ENCODE measurements at regions not wholly inside any gene's neighbourhood (a gene's known extent, or its start where the extent isn't known, plus 50 kb on each side); places are given as distances from the start of the nearest gene placed in this dataset.

DNA sequence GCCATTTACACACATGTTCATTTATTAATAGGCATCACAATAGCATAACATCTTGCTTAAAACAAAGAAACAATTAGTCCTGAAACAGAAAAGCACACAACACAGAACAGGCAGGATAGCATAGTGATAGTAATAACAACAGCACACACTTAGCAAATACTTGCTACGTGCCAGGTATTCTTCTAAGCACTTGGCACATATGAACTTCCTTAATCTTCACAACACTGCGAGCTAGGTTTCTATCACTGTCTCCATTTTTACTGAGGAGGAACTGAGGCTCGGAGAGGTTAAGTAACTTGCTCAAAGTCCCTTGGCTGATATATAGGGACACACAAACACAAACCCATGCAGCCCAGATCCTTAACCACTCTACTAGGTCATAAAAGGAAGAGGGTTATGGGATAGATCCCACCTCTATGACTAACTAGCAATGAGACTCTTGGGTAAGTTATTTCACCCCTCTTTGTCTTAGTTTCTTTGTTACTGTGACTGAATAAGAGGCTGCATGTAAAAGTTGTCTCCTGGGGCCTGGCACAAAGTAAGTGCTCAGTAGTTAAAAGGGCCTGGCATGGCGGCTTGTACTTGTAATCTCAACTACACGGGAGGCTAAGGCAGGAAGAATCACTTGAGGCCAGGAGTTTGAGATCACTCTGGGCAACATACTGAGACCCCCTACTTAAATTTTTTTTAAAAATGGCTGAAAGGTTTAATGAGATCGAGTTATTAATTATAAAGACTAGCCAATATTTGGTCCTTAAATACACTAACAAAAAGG lies 181.0 kb upstream of the RHOBTB1 start:
- Mint-ChIP-seq H3K27me3 (ENCODE audit: low read depth) (no peaks in the 10 kb centered on the region), H3K27ac (no peak overlapping the region), H3K4me3 (no peak overlapping the region), H3K9me3 (ENCODE audit: insufficient read depth) (no peaks in the 10 kb centered on the region), H3K36me3 (ENCODE audit: low read depth) (no peaks in the 10 kb centered on the region), H3K4me1 (ENCODE audit: low read depth) (peaks cover 12% of the 10 kb centered on the region)
- CTCF ChIA-PET = no interaction called here
- ATAC-seq (no peak), DNase-seq (no peak)
- POLR2A ChIA-PET = no interaction called here

DNA sequence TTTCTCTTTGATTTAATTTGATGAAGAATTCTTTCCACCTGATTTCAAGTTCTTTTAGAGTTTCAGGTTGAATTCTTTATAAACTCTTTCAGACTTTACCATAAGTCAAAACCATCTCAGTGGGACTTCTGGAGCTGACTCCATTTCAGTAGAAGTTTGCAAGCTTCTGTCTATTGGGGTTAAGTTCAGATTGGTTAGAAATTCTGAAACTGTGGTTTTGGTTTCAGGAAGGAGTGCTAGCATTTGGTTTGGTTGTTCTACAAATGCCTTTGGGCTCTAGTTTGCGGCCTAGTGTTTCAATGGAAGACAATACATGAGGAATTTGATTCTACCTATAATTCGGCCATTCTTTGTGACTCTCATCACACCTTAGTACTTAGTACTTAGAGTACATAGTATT lies 176.8 kb upstream of the RHOBTB1 start:
- H3K27me3 Mint-ChIP-seq (ENCODE audit: low read depth) = no peaks in the 10 kb centered on the region
- no peak overlapping the region for H3K4me3 Mint-ChIP-seq
- ChIA-PET POLR2A (no interaction called here), CTCF (no interaction called here)
- peaks cover 11% of the 10 kb centered on the region for H3K4me1 Mint-ChIP-seq (ENCODE audit: low read depth)
- ATAC-seq (no peak), DNase-seq (no peak)
- no peaks in the 10 kb centered on the region for H3K9me3 Mint-ChIP-seq (ENCODE audit: insufficient read depth)
- H3K27ac Mint-ChIP-seq = no peak overlapping the region
- no peaks in the 10 kb centered on the region for H3K36me3 Mint-ChIP-seq (ENCODE audit: low read depth)

DNA sequence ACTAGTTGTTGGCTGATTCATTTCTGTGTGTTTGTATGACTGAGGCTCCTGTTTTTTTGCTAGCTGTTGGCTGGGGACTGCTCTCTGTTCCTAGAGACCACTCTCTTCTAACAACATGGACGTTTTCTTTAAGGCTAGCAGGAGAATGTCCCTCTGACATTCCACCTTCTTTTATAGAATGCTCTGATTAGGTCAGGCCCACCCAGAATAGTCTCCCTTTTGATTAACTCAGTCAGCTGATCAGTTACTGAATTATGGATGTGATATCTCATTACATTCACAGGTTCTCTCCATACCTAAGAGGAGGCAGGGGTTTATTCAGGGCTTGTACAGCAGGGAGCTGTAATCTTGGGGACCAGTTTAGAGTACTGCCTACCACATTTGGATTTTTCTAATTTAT lies 175.6 kb upstream of the RHOBTB1 start:
- H3K27me3 Mint-ChIP-seq (ENCODE audit: low read depth) = no peaks in the 10 kb centered on the region
- ATAC-seq (no peak), DNase-seq (no peak)
- peaks cover 7% of the 10 kb centered on the region for H3K4me1 Mint-ChIP-seq (ENCODE audit: low read depth)
- ChIA-PET CTCF (no interaction called here), POLR2A (no interaction called here)
- H3K27ac Mint-ChIP-seq = no peak overlapping the region
- no peak overlapping the region for H3K4me3 Mint-ChIP-seq
- H3K9me3 Mint-ChIP-seq (ENCODE audit: insufficient read depth) = no peaks in the 10 kb centered on the region
- H3K36me3 Mint-ChIP-seq (ENCODE audit: low read depth) = no peaks in the 10 kb centered on the region

DNA sequence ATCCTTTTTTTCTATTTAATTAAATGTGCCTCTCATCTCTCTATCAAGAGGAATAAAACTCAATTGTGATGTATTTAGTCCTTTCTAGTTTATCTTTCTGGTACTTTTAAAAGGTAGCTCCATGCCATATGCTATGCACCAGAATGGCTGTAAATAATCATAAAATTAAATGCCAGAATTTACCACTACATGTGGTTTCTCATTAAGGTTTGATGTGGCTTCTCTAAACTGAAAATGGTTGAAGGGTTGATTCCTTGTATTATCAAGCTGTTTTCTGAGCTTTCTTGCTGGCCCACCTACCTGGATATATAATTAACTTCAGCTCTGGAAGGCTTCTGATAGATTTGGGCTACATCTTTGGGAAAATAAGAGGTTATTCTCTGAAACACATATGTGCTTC lies 171.9 kb upstream of the RHOBTB1 start:
- H3K36me3 Mint-ChIP-seq (ENCODE audit: low read depth) = no peaks in the 10 kb centered on the region
- CTCF ChIA-PET = no interaction called here
- H3K27me3 Mint-ChIP-seq (ENCODE audit: low read depth) = peaks cover 2% of the 10 kb centered on the region
- POLR2A ChIA-PET = no interaction called here
- peaks cover 2% of the 10 kb centered on the region for H3K4me1 Mint-ChIP-seq (ENCODE audit: low read depth)
- no peak overlapping the region for H3K4me3 Mint-ChIP-seq
- ATAC-seq = no peak
- no peak overlapping the region for H3K27ac Mint-ChIP-seq
- no peak for DNase-seq
- H3K9me3 Mint-ChIP-seq (ENCODE audit: insufficient read depth) = no peaks in the 10 kb centered on the region

DNA sequence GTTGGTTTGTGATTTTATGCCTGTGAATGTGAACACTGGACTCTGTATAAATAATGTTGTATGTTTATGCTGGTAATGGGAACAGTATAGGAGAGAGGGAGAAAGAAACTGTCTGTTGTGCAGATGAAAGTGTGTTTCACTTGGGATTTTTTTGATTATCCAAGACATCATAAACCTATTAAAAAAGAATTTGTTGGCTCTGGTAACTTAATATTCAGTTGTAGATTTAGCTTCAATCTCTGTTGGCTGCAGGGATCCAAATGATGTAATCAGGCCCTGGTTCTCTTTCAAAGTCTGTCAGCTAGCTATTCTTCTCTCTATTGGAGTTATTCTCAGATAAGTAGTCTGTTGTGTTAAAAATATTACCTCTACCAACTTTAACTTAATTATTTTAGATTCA lies 168.8 kb upstream of the RHOBTB1 start:
- no peak for DNase-seq
- POLR2A ChIA-PET = no interaction called here
- CTCF ChIA-PET = no interaction called here
- H3K4me3 Mint-ChIP-seq = no peak overlapping the region
- no peaks in the 10 kb centered on the region for H3K4me1 Mint-ChIP-seq (ENCODE audit: low read depth)
- ATAC-seq = no peak
- H3K27me3 Mint-ChIP-seq (ENCODE audit: low read depth) = peaks cover 2% of the 10 kb centered on the region
- H3K36me3 Mint-ChIP-seq (ENCODE audit: low read depth) = no peaks in the 10 kb centered on the region
- H3K27ac Mint-ChIP-seq = no peak overlapping the region
- no peaks in the 10 kb centered on the region for H3K9me3 Mint-ChIP-seq (ENCODE audit: insufficient read depth)

DNA sequence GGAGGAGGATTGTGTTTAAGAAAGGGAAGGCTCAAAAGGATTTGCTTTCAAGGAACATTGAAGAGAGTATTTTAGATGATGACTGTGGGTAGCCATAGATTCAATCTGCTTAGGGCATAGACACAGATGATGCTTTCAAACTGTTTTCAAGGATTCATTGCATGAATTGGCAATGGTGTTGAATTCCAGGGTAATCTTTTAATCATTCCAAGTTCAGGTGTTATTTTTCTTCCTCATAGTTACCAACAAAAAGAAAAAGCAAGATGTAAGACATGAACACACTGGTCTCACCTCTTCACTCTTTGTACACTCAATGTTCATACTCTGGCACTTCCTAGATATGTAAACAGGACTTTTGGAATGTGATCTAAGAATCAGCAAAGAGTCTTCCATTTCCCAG lies 167.0 kb upstream of the RHOBTB1 start:
- ChIA-PET CTCF (no interaction called here), POLR2A (no interaction called here)
- no peak for ATAC-seq
- H3K4me1 Mint-ChIP-seq (ENCODE audit: low read depth) = no peaks in the 10 kb centered on the region
- no peaks in the 10 kb centered on the region for H3K9me3 Mint-ChIP-seq (ENCODE audit: insufficient read depth)
- H3K27me3 Mint-ChIP-seq (ENCODE audit: low read depth) = peaks cover 2% of the 10 kb centered on the region
- no peaks in the 10 kb centered on the region for H3K36me3 Mint-ChIP-seq (ENCODE audit: low read depth)
- H3K27ac Mint-ChIP-seq = no peak overlapping the region
- no peak for DNase-seq
- no peak overlapping the region for H3K4me3 Mint-ChIP-seq

DNA sequence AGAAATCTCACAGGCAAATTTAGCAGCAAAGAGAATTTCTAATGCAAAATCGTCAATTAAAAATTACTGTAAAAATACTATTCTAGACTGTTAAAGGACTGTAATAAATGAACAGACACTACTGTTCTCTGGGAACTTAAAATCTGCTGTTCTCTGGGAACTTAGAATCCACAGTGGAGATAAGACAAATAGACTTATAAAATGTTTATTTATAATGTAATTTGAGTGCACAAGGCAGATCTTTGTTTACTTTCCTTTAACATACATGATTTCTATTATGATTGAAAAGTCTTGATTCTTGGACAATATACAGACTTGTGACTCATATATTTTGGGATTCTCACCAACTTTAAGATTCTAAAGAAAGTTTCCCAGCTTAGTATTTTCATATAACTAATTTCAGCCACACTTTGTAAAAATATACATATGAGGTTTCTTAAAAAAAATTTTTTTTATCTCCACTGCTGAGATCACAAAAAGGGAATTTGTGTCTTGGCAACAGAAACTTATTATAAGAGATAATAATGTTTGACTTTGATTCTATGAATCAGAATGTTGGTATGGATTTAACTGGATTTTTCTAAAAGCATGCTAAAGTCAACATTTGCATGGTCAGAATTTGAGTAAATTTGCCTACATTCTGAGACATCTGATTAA lies 166.3 kb upstream of the RHOBTB1 start:
- no peak overlapping the region for H3K27ac Mint-ChIP-seq
- ChIA-PET CTCF (no interaction called here), POLR2A (no interaction called here)
- DNase-seq (no peak), ATAC-seq (no peak)
- H3K36me3 Mint-ChIP-seq (ENCODE audit: low read depth) = no peaks in the 10 kb centered on the region
- peaks cover 2% of the 10 kb centered on the region for H3K27me3 Mint-ChIP-seq (ENCODE audit: low read depth)
- no peak overlapping the region for H3K4me3 Mint-ChIP-seq
- H3K9me3 Mint-ChIP-seq (ENCODE audit: insufficient read depth) = no peaks in the 10 kb centered on the region
- no peaks in the 10 kb centered on the region for H3K4me1 Mint-ChIP-seq (ENCODE audit: low read depth)

DNA sequence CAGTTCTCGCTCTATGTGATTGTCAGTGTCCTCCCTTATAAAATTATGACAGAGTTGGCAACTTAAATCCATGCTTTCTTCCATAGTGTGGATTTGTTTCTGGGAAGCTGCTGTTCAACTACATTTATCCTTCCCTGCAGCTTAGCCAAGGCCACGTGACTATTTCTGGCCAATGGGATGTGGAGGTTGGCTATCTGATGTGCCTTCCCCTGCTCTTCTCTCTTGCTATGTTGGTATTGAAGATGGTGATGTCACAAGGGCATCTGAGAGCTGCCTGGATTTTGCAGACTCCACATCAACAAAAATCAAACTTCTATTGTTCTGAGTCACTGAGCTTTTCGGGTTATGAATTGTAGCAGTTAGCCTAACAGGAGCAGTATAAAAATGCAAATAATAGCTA lies 164.9 kb upstream of the RHOBTB1 start:
- Mint-ChIP-seq H3K9me3 (ENCODE audit: insufficient read depth) (no peaks in the 10 kb centered on the region), H3K4me3 (no peak overlapping the region), H3K4me1 (ENCODE audit: low read depth) (no peaks in the 10 kb centered on the region), H3K27me3 (ENCODE audit: low read depth) (peaks cover 2% of the 10 kb centered on the region), H3K36me3 (ENCODE audit: low read depth) (no peaks in the 10 kb centered on the region), H3K27ac (no peak overlapping the region)
- DNase-seq = no peak
- CTCF ChIA-PET = no interaction called here
- no peak for ATAC-seq
- POLR2A ChIA-PET = no interaction called here

DNA sequence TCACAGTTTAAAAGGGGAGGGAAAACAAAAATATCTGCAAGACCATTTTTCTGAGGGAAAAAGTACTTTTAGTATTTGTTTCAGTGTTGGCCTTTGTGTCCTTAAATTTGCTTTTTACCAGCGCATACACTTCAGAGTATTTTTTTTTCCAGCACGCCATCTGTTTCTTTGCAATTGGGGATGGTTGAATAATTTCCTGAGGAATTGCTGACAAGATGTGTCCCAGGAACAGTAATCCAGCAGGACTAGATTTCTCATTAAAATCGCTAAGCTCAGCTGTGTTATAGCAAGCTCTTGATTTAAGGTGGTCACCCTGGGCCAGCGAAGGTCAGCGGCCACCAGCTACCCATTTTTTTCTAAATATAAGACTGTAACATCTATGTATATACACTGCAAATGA lies 156.9 kb upstream of the RHOBTB1 start:
- CTCF ChIA-PET = no interaction called here
- H3K9me3 Mint-ChIP-seq (ENCODE audit: insufficient read depth) = no peaks in the 10 kb centered on the region
- POLR2A ChIA-PET = no interaction called here
- no peaks in the 10 kb centered on the region for H3K36me3 Mint-ChIP-seq (ENCODE audit: low read depth)
- no peak for DNase-seq
- H3K27ac Mint-ChIP-seq = no peak overlapping the region
- peaks cover 3% of the 10 kb centered on the region for H3K27me3 Mint-ChIP-seq (ENCODE audit: low read depth)
- peaks cover 3% of the 10 kb centered on the region for H3K4me1 Mint-ChIP-seq (ENCODE audit: low read depth)
- no peak for ATAC-seq
- H3K4me3 Mint-ChIP-seq = no peak overlapping the region

DNA sequence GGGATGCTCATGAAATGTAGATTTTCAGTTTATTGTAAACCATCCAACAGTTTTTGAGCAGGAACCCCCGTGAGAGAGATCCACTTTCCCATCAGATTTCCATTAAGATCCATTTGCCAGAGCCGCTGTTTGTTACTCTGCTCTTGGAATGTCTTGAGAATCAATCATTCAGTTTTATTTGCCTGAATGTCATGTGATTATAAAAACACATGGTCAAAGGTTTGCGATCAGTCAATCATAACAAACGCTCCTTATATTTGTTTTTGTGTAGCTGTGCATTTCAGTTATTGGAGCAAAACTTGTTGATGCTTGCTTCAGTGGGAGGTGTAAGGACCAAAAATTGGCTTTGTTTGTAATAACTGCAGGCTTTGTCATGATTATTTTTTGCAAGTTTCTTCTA lies 155.8 kb upstream of the RHOBTB1 start:
- Mint-ChIP-seq H3K4me3 (no peak overlapping the region), H3K27me3 (ENCODE audit: low read depth) (peaks cover 6% of the 10 kb centered on the region), H3K9me3 (ENCODE audit: insufficient read depth) (no peaks in the 10 kb centered on the region), H3K36me3 (ENCODE audit: low read depth) (no peaks in the 10 kb centered on the region), H3K4me1 (ENCODE audit: low read depth) (peaks cover 3% of the 10 kb centered on the region), H3K27ac (no peak overlapping the region)
- POLR2A ChIA-PET = no interaction called here
- CTCF ChIA-PET = no interaction called here
- ATAC-seq (no peak), DNase-seq (no peak)

DNA sequence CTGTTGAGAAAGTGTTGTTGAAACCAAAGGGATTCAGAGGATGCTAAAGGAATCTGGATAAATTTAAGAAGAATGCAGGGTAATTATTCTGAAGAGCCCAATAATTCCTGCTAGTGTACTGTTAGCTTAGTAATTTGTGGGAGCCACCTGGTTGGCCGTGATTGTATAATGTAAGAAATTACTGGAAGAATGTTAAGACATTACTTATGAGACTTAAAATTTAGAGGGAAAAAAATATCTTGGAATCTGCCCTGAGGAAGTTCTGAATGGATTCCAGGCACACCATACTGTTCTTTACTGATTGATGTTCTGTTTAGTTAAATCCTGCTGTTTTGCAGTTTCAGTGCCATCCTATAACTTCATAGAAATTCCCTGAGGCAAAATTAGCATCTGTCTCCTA lies 155.0 kb upstream of the RHOBTB1 start:
- no peak for ATAC-seq
- no peaks in the 10 kb centered on the region for H3K9me3 Mint-ChIP-seq (ENCODE audit: insufficient read depth)
- H3K36me3 Mint-ChIP-seq (ENCODE audit: low read depth) = no peaks in the 10 kb centered on the region
- peaks cover 3% of the 10 kb centered on the region for H3K4me1 Mint-ChIP-seq (ENCODE audit: low read depth)
- H3K27ac Mint-ChIP-seq = no peak overlapping the region
- DNase-seq = no peak
- peaks cover 6% of the 10 kb centered on the region for H3K27me3 Mint-ChIP-seq (ENCODE audit: low read depth)
- POLR2A ChIA-PET = no interaction called here
- H3K4me3 Mint-ChIP-seq = no peak overlapping the region
- CTCF ChIA-PET = no interaction called here

DNA sequence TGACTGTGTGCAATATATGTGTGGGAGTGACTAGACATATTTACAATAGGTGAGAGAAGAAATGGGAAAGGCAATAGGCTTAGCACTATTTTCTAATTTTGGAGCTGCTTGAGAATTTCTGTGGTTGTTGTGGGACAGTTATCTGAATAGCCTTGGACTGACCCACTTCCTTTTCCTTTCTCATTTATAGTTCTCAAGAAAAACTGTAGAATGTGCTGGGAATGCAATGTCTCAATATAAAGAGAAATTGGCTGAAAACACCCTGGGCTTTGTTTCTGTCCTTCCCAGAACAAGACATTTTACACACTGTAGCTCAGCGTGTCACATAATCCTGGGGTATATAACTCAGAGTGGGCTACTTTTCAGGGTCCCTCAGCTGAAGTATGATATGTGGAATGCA lies 153.0 kb upstream of the RHOBTB1 start:
- ATAC-seq = no peak
- Mint-ChIP-seq H3K27ac (no peak overlapping the region), H3K4me3 (no peak overlapping the region), H3K4me1 (ENCODE audit: low read depth) (peaks cover 3% of the 10 kb centered on the region), H3K27me3 (ENCODE audit: low read depth) (peaks cover 6% of the 10 kb centered on the region), H3K9me3 (ENCODE audit: insufficient read depth) (no peaks in the 10 kb centered on the region), H3K36me3 (ENCODE audit: low read depth) (no peaks in the 10 kb centered on the region)
- ChIA-PET CTCF (no interaction called here), POLR2A (no interaction called here)
- DNase-seq = no peak

DNA sequence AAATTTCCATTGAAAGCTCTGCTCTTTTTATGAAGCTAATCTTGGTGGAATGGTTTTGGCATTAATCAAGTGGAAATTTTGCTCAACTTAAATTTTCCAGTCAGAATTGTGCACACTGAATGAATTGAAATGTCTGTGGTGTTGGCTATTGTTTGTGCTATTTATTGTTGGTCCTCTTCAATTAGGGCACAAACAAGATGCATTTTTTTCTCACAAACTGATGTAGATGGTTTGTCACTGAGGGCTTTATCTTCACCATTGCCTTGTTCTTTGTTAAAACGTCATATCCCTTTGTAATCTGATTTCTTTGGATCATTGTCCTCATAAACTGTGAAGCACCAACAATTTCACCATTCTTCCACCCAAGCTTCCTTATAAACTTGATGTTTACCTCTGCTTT lies 152.1 kb upstream of the RHOBTB1 start:
- Mint-ChIP-seq H3K36me3 (ENCODE audit: low read depth) (no peaks in the 10 kb centered on the region), H3K9me3 (ENCODE audit: insufficient read depth) (no peaks in the 10 kb centered on the region), H3K27me3 (ENCODE audit: low read depth) (peaks cover 6% of the 10 kb centered on the region), H3K4me1 (ENCODE audit: low read depth) (peaks cover 3% of the 10 kb centered on the region), H3K4me3 (no peak overlapping the region), H3K27ac (no peak overlapping the region)
- DNase-seq (no peak), ATAC-seq (no peak)
- CTCF ChIA-PET = no interaction called here
- POLR2A ChIA-PET = no interaction called here
